Fibroblast of lung (primary cell): ENCODE measurements at regions not wholly inside any gene's neighbourhood (a gene's known extent, or its start where the extent isn't known, plus 50 kb on each side); places are given as distances from the start of the nearest gene placed in this dataset.

Experiments used
- CTCF ChIP-seq, 2 donors: IDR thresholded peaks in 1 of 2; conservative IDR thresholded peaks in 1 of 2; 1 replicate in 1 of 2; 2 replicates in 1 of 2; pipeline ENCODE4 v1.5.1; 2011 to 2012; ENCODE audit warnings: low read length in 2 of 2, control low read depth in 1 of 2, inconsistent platforms in 1 of 2, low read depth in 1 of 2, mild to moderate bottlenecking in 1 of 2
- EZH2 ChIP-seq: IDR thresholded peaks from 2 replicates; pipeline ENCODE4 v1.5.1; 2012; ENCODE audit warnings: low read length, control low read depth, mild to moderate bottlenecking; ENCODE audit errors: missing control alignments

GRCh38 chr13:64697226-64697625 is 2532.9 kb downstream of the PCDH9 start:
- no peak for TF ChIP-seq CTCF (conservative IDR thresholded peaks at IDR 0.05 in 1 of 2, IDR thresholded peaks at IDR 0.05 in 1 of 2; ENCODE audit: low read depth in 1 of 2, low read length in 2 of 2)
- TF ChIP-seq EZH2, result no peak
